HepG2 (cell line): ENCODE measurements at regions not wholly inside any gene's neighbourhood (a gene's known extent, or its start where the extent isn't known, plus 50 kb on each side); places are given as distances from the start of the nearest gene placed in this dataset.

Experiments used
- ATAC-seq: fragments of 200-7000 bp; cut with Tn5 transposase; 3 replicates; pipeline ENCODE4 v1.9.1; 2020; ENCODE audit warnings: mild to moderate bottlenecking, moderate library complexity
- BruUV-seq: library from RNA; stranded (reverse); fragments of 400-500 nt; replicated peaks from 2 replicates; lab custom pipeline; 2021; lab: Mats Ljungman, UMichigan
- CTCF ChIA-PET: fragments of 300-600 bp; formaldehyde crosslinking; extraction: SDS; loops from one replicate; lab custom pipeline; 2021; ENCODE audit warnings: low total read pairs, inconsistent platforms, low intra/inter-chr PET ratio; lab: Yijun Ruan, JAX
- POLR2A ChIA-PET: fragments of 350-600 bp; sonication (Branson Sonifier 250); formaldehyde crosslinking; loops from one replicate; lab custom pipeline; 2020; ENCODE audit warnings: antibody characterized with exemption, inconsistent platforms; lab: Yijun Ruan, JAX
- DNase-seq: peaks from one replicate; pipeline ENCODE4 v3.0.0-alpha.2; 2015; ENCODE audit warnings: low spot score
- FAIRE-seq: peaks from 3 replicates; lab custom pipeline; 2011; peaks lifted over from hg19 to GRCh38; lab: Jason Lieb, UNC
- H2AFZ ChIP-seq: one replicate; pipeline ENCODE4 v1.6.1; 2011; ENCODE audit warnings: low read length, inconsistent platforms
- H3K27ac ChIP-seq: fragments of 300-600 bp; 3 replicates; pipeline ENCODE4 v1.8.0; 2011; ENCODE audit warnings: mixed run types, mild to moderate bottlenecking, mixed read lengths, low read length, inconsistent platforms; ENCODE audit not compliant: insufficient read depth; ENCODE audit errors: extremely low read length
- H3K27me3 ChIP-seq, 2 experiments: fragments of 200-600 bp in 1 of 2; 2 replicates in 1 of 2; 3 replicates in 1 of 2; pipeline versions ENCODE4 v1.6.0 to v1.8.0; 2011; ENCODE audit warnings: low read length in 2 of 2, mild to moderate bottlenecking in 2 of 2, moderate library complexity in 2 of 2, inconsistent platforms in 1 of 2; ENCODE audit not compliant: insufficient read depth in 2 of 2, control insufficient read depth in 1 of 2
- H3K36me3 ChIP-seq, 2 experiments: fragments of 200-600 bp in 1 of 2; replicated peaks in 1 of 2; 2 replicates in 1 of 2; 3 replicates in 1 of 2; pipeline versions ENCODE4 v1.5.1 to v1.8.0; 2011; ENCODE audit warnings: low read length in 2 of 2, inconsistent platforms in 1 of 2; ENCODE audit not compliant: insufficient read depth in 2 of 2, control insufficient read depth in 1 of 2
- H3K4me1 ChIP-seq: 2 replicates; pipeline ENCODE4 v1.5.1; 2012; ENCODE audit warnings: low read length, inconsistent platforms; ENCODE audit not compliant: insufficient read depth
- H3K4me2 ChIP-seq: 2 replicates; pipeline ENCODE4 v1.6.0; 2011; ENCODE audit warnings: low read depth, low read length, inconsistent platforms
- H3K4me3 ChIP-seq, 3 experiments: fragments of 200-600 bp in 1 of 3; sonication (generic), shearing (Covaris generic) in 1 of 3; replicated peaks in 1 of 3; 2 replicates each; pipeline ENCODE4 v1.5.1; 2011 to 2016; ENCODE audit warnings: low read length in 3 of 3, inconsistent platforms in 2 of 3, low read depth in 2 of 3, mild to moderate bottlenecking in 2 of 3, control low read depth in 1 of 3, mixed read lengths in 1 of 3; ENCODE audit not compliant: insufficient read depth in 1 of 3
- H3K79me2 ChIP-seq: one replicate; pipeline ENCODE4 v1.6.1; 2011; ENCODE audit warnings: low read length, inconsistent platforms; ENCODE audit not compliant: insufficient read depth
- H3K9ac ChIP-seq: 2 replicates; pipeline ENCODE4 v1.6.0; 2011; ENCODE audit warnings: mild to moderate bottlenecking, low read depth, low read length, inconsistent platforms; ENCODE audit not compliant: insufficient read depth
- H3K9me3 ChIP-seq: 2 replicates; pipeline ENCODE4 v1.5.1; 2012; ENCODE audit warnings: mild to moderate bottlenecking, low read length
- H4K20me1 ChIP-seq: 2 replicates; pipeline ENCODE4 v1.6.0; 2011; ENCODE audit warnings: inconsistent platforms, mild to moderate bottlenecking, low read length, moderate library complexity; ENCODE audit not compliant: insufficient read depth
- ARID2 ChIP-seq: sonication (generic); formaldehyde crosslinking; IDR thresholded peaks from 2 replicates; pipeline ENCODE4 v1.8.1; 2022; ENCODE audit warnings: mild to moderate bottlenecking, missing genetic modification reagents, borderline replicate concordance
- CCDC6 ChIP-seq: sonication (generic); formaldehyde crosslinking; IDR thresholded peaks from 2 replicates; pipeline ENCODE4 v1.8.1; 2022; ENCODE audit warnings: mild to moderate bottlenecking, missing genetic modification reagents, moderate library complexity
- CREBL2 ChIP-seq: sonication (generic); formaldehyde crosslinking; IDR thresholded peaks from 2 replicates; pipeline ENCODE4 v1.8.1; 2023; ENCODE audit warnings: missing genetic modification reagents, mild to moderate bottlenecking, borderline replicate concordance
- HNRNPUL1 ChIP-seq: fragments of 200-400 bp; formaldehyde crosslinking; IDR thresholded peaks from 2 replicates; pipeline ENCODE4 v1.6.1; 2017; ENCODE audit warnings: low read depth, mild to moderate bottlenecking, low read length, moderate library complexity
- JDP2 ChIP-seq: sonication (generic); formaldehyde crosslinking; IDR thresholded peaks from 2 replicates; pipeline ENCODE4 v1.8.1; 2022; ENCODE audit warnings: missing genetic modification reagents, borderline replicate concordance
- NCOA5 ChIP-seq: sonication (generic); formaldehyde crosslinking; IDR thresholded peaks from 2 replicates; pipeline ENCODE4 v1.4.0; 2020; ENCODE audit warnings: missing genetic modification reagents
- NR2F6 ChIP-seq, 2 experiments: IDR thresholded peaks; 2 replicates each; pipeline ENCODE4 v1.6.1; 2016; ENCODE audit warnings: antibody characterized with exemption in 1 of 2, mild to moderate bottlenecking in 1 of 2
- RFX5 ChIP-seq: IDR thresholded peaks from 2 replicates; pipeline ENCODE4 v1.6.1; 2011; ENCODE audit warnings: low read depth, low read length, improper control_type of control experiment
- RXRA ChIP-seq: sonication (generic); formaldehyde crosslinking; IDR thresholded peaks from 2 replicates; pipeline ENCODE4 v1.5.1; 2020; ENCODE audit warnings: missing genetic modification reagents
- SIX4 ChIP-seq: sonication (generic); formaldehyde crosslinking; IDR thresholded peaks from 2 replicates; pipeline ENCODE4 v1.4.0; 2020; ENCODE audit warnings: missing genetic modification reagents
- SKI ChIP-seq: fragments of 450-650 bp; IDR thresholded peaks from one replicate; pipeline ENCODE4 v1.6.1; 2018; ENCODE audit warnings: mild to moderate bottlenecking; ENCODE audit not compliant: partially characterized antibody
- SRF ChIP-seq: IDR thresholded peaks from 2 replicates; pipeline ENCODE4 v1.6.1; 2011; ENCODE audit warnings: mild to moderate bottlenecking, low read depth, low read length, moderate library complexity
- SRSF1 ChIP-seq: fragments of 200-400 bp; formaldehyde crosslinking; optimal IDR thresholded peaks from 2 replicates; pipeline ENCODE3; 2017; ENCODE audit warnings: mild to moderate bottlenecking, low read depth, low read length, moderate library complexity
- ZBTB20 ChIP-seq: sonication (generic); formaldehyde crosslinking; IDR thresholded peaks from 2 replicates; pipeline ENCODE4 v1.8.1; 2023; ENCODE audit warnings: missing genetic modification reagents, low read depth, mild to moderate bottlenecking, borderline replicate concordance
- ZFX ChIP-seq: sonication (generic); formaldehyde crosslinking; IDR thresholded peaks from 2 replicates; pipeline ENCODE4 v1.4.0; 2020; ENCODE audit warnings: mild to moderate bottlenecking, low read depth, missing genetic modification reagents, moderate library complexity
- ZNF280B ChIP-seq: sonication (generic); formaldehyde crosslinking; IDR thresholded peaks from 2 replicates; pipeline ENCODE4 v1.5.0; 2020; ENCODE audit warnings: missing genetic modification reagents, mild to moderate bottlenecking, borderline replicate concordance
- ZNF446 ChIP-seq: sonication (generic); formaldehyde crosslinking; IDR thresholded peaks from 2 replicates; pipeline ENCODE4 v1.5.0; 2020; ENCODE audit warnings: mild to moderate bottlenecking, missing genetic modification reagents
- ZNF691 ChIP-seq: sonication (generic); formaldehyde crosslinking; IDR thresholded peaks from 2 replicates; pipeline ENCODE4 v1.4.0; 2020; ENCODE audit warnings: missing genetic modification reagents, low read depth, mild to moderate bottlenecking, borderline replicate concordance
- ZNF83 ChIP-seq: sonication (generic); formaldehyde crosslinking; IDR thresholded peaks from 2 replicates; pipeline ENCODE4 v1.4.0; 2020; ENCODE audit warnings: missing genetic modification reagents, mild to moderate bottlenecking, borderline replicate concordance
- WGBS: methylation state at CpG from one replicate; pipeline ENCODE4 v1.1.6; 2017; ENCODE audit warnings: low lambda C conversion rate; 5-methylcytosine and 5-hydroxymethylcytosine counted together
- in situ Hi-C: cut with HindIII; loops from 2 replicates; pipeline ENCODE4 v1.10.0; 2017; ENCODE audit warnings: low pct_unique_long_range_greater_than_20kb; ENCODE audit not compliant: extremely low pct_ligation_motif_present
- intact Hi-C: fragments of 100-400 bp; cut with micrococcal nuclease; formaldehyde crosslinking; loops from one replicate; pipeline ENCODE4 v1.10.0; 2022; ENCODE audit not compliant: unreplicated experiment

- DNase-seq (no peak), FAIRE-seq (no peak), ATAC-seq (no peak)
- ChIA-PET POLR2A (no interaction called here), CTCF (no interaction called here)
- Histone ChIP-seq H3K9me3 (peaks cover 7% of the 10 kb centered on the region; the same call in 1 of the 2 replicates), H3K4me3 (no peak overlapping the region), H3K36me3 (no peaks in the 10 kb centered on the region), H3K79me2 (no peaks in the 10 kb centered on the region), H3K4me2 (no peak overlapping the region), H3K27ac (no peak overlapping the region), H4K20me1 (no peaks in the 10 kb centered on the region), H3K27me3 (no peaks in the 10 kb centered on the region), H3K4me1 (no peaks in the 10 kb centered on the region), H3K9ac (no peak overlapping the region), H2AFZ (no peak overlapping the region)
- WGBS: 10% methylated on average over 4 of the region's 4 CpGs
- intact Hi-C loops: no loop called here
- TF ChIP-seq RXRA: no peak
- TF ChIP-seq JDP2 (CRISPR knock-in tag): no peak
- no peak for TF ChIP-seq RFX5
- no peak for TF ChIP-seq CREBL2
- TF ChIP-seq ZNF83 (CRISPR knock-in tag): no peak
- TF ChIP-seq ZNF446: no peak
- no peak for TF ChIP-seq ZNF691 (CRISPR knock-in tag)
- TF ChIP-seq NCOA5: no peak
- no peak for TF ChIP-seq ARID2 (CRISPR knock-in tag)
- in situ Hi-C loops: no loop called here
- BruUV-seq: no TSS peak
Measured at GRCh38 chr11:127470306-127470884, 469.8 kb upstream of the KIRREL3 start.

- ChIA-PET CTCF (no interaction called here), POLR2A (no interaction called here)
- Histone ChIP-seq H3K27ac (no peak overlapping the region), H3K4me3 (no peak overlapping the region), H3K9ac (no peak overlapping the region), H3K9me3 (no peaks in the 10 kb centered on the region), H3K79me2 (no peaks in the 10 kb centered on the region), H3K36me3 (no peaks in the 10 kb centered on the region), H4K20me1 (no peaks in the 10 kb centered on the region), H2AFZ (no peak overlapping the region), H3K27me3 (no peaks in the 10 kb centered on the region), H3K4me1 (no peaks in the 10 kb centered on the region), H3K4me2 (no peak overlapping the region)
- no TSS peak for BruUV-seq
- intact Hi-C loops: no loop called here
- DNase-seq (no peak), ATAC-seq (no peak), FAIRE-seq (no peak)
- in situ Hi-C loops: no loop called here
- WGBS: 0% methylated on average over 6 of the region's 6 CpGs
- TF ChIP-seq ZFX (CRISPR knock-in tag) (no peak), CCDC6 (CRISPR knock-in tag) (no peak), SIX4 (CRISPR knock-in tag) (no peak), NR2F6 (IDR thresholded peaks at IDR 0.05) (no peak), NR2F6 (CRISPR knock-in tag; IDR thresholded peaks at IDR 0.05) (no peak), ZNF280B (CRISPR knock-in tag) (no peak), HNRNPUL1 (no peak), SRSF1 (no peak), ZBTB20 (CRISPR knock-in tag) (no peak), SKI (no peak), SRF (no peak)
Measured at GRCh38 chr11:127464325-127464724, 463.8 kb upstream of the KIRREL3 start.
